LNCAP (cell line): ENCODE measurements at regions not wholly inside any gene's neighbourhood (a gene's known extent, or its start where the extent isn't known, plus 50 kb on each side); places are given as distances from the start of the nearest gene placed in this dataset.

Experiments used
- CTCF ChIP-seq: fragments of 450-650 bp; IDR thresholded peaks from 2 replicates; pipeline ENCODE4 v1.5.1; 2017; ENCODE audit warnings: mild to moderate bottlenecking

GRCh38 chr4:31023109-31023508 is 302.9 kb downstream of the PCDH7 start:
- TF ChIP-seq CTCF = no peak

- no peak for TF ChIP-seq CTCF
Observed at GRCh38 chr4:31023742-31024141, 303.6 kb downstream of the PCDH7 start.

- TF ChIP-seq CTCF = no peak
Observed at GRCh38 chr4:31026256-31026655, 306.1 kb downstream of the PCDH7 start.

GRCh38 chr4:31034550-31034949 is 314.4 kb downstream of the PCDH7 start:
- no peak for TF ChIP-seq CTCF

GRCh38 chr4:31035761-31036160 is 315.6 kb downstream of the PCDH7 start:
- no peak for TF ChIP-seq CTCF

- TF ChIP-seq CTCF = no peak
Observed at GRCh38 chr4:31037703-31038102, 317.5 kb downstream of the PCDH7 start.

- TF ChIP-seq CTCF = no peak
Observed at GRCh38 chr4:31039382-31039781, 319.2 kb downstream of the PCDH7 start.

GRCh38 chr4:31040106-31040505 is 319.9 kb downstream of the PCDH7 start:
- TF ChIP-seq CTCF = no peak
